K562 (cell line): ENCODE measurements at regions not wholly inside any gene's neighbourhood (a gene's known extent, or its start where the extent isn't known, plus 50 kb on each side); places are given as distances from the start of the nearest gene placed in this dataset.

Experiments
- ATAC-seq: fragments of 200-7000 bp; cut with Tn5 transposase; 3 replicates; pipeline ENCODE4 v1.9.1; 2020; ENCODE audit warnings: moderate library complexity
- BruUV-seq: library from RNA; stranded (reverse); fragments of 400-500 nt; replicated peaks from 2 replicates; lab custom pipeline; 2021; lab: Mats Ljungman, UMichigan
- CTCF ChIA-PET: fragments of 300-600 bp; formaldehyde crosslinking; extraction: SDS; loops from one replicate; lab custom pipeline; 2021; ENCODE audit warnings: low intra/inter-chr PET ratio; lab: Yijun Ruan, JAX
- POLR2A ChIA-PET: fragments of 300-600, 350-650 bp; sonication (Branson Sonifier 250); formaldehyde crosslinking; extraction: SDS; loops from one replicate; lab custom pipeline; 2021; ENCODE audit warnings: antibody characterized with exemption, inconsistent platforms; lab: Yijun Ruan, JAX
- DNase-seq, 4 experiments: peaks; one replicate each; pipeline versions ENCODE4 v3.0.0 to v3.0.0-alpha.2; 2011 to 2018; ENCODE audit warnings: low spot score in 3 of 4, mixed read lengths in 3 of 4; ENCODE audit errors: extremely low read depth in 1 of 4
- FAIRE-seq: peaks from 2 replicates; lab custom pipeline; 2011; peaks lifted over from hg19 to GRCh38; lab: Jason Lieb, UNC
- H2AFZ ChIP-seq: 2 replicates; pipeline ENCODE4 v1.6.0; 2011; ENCODE audit warnings: low read depth, low read length, control low read depth, inconsistent platforms
- H3K27ac ChIP-seq: fragments of 200-600 bp; 3 replicates; pipeline ENCODE4 v1.8.0; 2011; ENCODE audit warnings: low read depth, mild to moderate bottlenecking, control low read depth, inconsistent platforms, low read length, moderate library complexity, mixed read lengths; ENCODE audit errors: extremely low read depth
- H3K27me3 ChIP-seq, 2 experiments: fragments of 300-600 bp in 1 of 2; 2 replicates in 1 of 2; 3 replicates in 1 of 2; pipeline versions ENCODE4 v1.6.0 to v1.8.0; 2011; ENCODE audit warnings: inconsistent platforms in 2 of 2, low read length in 2 of 2, mild to moderate bottlenecking in 1 of 2, mixed read lengths in 1 of 2, moderate library complexity in 1 of 2; ENCODE audit not compliant: control insufficient read depth in 2 of 2, insufficient read depth in 2 of 2
- H3K36me3 ChIP-seq: fragments of 300-600 bp; 3 replicates; pipeline ENCODE4 v1.8.0; 2011; ENCODE audit warnings: mild to moderate bottlenecking, low read length, inconsistent platforms; ENCODE audit not compliant: control insufficient read depth, insufficient read depth
- H3K4me1 ChIP-seq, 2 experiments: fragments of 200-600 bp in 1 of 2; replicated peaks in 1 of 2; 2 replicates in 1 of 2; 3 replicates in 1 of 2; pipeline versions ENCODE4 v1.5.1 to v1.8.0; 2011; ENCODE audit warnings: inconsistent platforms in 2 of 2, low read length in 2 of 2, mild to moderate bottlenecking in 1 of 2, mixed read lengths in 1 of 2, moderate library complexity in 1 of 2; ENCODE audit not compliant: control insufficient read depth in 2 of 2, insufficient read depth in 2 of 2
- H3K4me2 ChIP-seq: 2 replicates; pipeline ENCODE4 v1.6.1; 2011; ENCODE audit warnings: low read length, control low read depth, inconsistent platforms, mixed read lengths; ENCODE audit not compliant: insufficient read depth
- H3K4me3 ChIP-seq: fragments of 200-600 bp; sonication (generic), shearing (Covaris generic); 2 replicates; pipeline ENCODE4 v1.5.1; 2016; ENCODE audit warnings: control low read depth, inconsistent platforms
- H3K79me2 ChIP-seq: fragments of 200-600 bp; 3 replicates; pipeline ENCODE4 v1.8.0; 2011; ENCODE audit warnings: low read length, inconsistent platforms; ENCODE audit not compliant: control insufficient read depth, insufficient read depth
- H3K9ac ChIP-seq, 2 experiments: 2 replicates each; pipeline versions ENCODE4 v1.6.0 to v1.6.1; 2011; ENCODE audit warnings: low read depth in 2 of 2, low read length in 2 of 2, control low read depth in 1 of 2, inconsistent platforms in 1 of 2, mild to moderate bottlenecking in 1 of 2, mixed read lengths in 1 of 2; ENCODE audit not compliant: insufficient read depth in 1 of 2
- H3K9me1 ChIP-seq: one replicate; pipeline ENCODE4 v1.6.0; 2011; ENCODE audit warnings: inconsistent platforms, mild to moderate bottlenecking, low read length, moderate library complexity; ENCODE audit not compliant: control insufficient read depth, insufficient read depth
- H3K9me3 ChIP-seq: replicated peaks from 2 replicates; pipeline ENCODE4 v1.5.1; 2011; ENCODE audit warnings: low read depth, low read length, inconsistent platforms; ENCODE audit not compliant: control insufficient read depth, insufficient read depth
- H4K20me1 ChIP-seq: replicated peaks from 2 replicates; pipeline ENCODE4 v1.6.1; 2011; ENCODE audit warnings: low read length, inconsistent platforms, mixed read lengths; ENCODE audit not compliant: control insufficient read depth, insufficient read depth
- CHD1 ChIP-seq: fragments of 200-600 bp; sonication (generic); IDR thresholded peaks from one replicate; pipeline ENCODE4 v1.6.1; 2012; ENCODE audit warnings: mild to moderate bottlenecking, moderate library complexity, low read length, inconsistent platforms
- IRF2 ChIP-seq: sonication (generic); formaldehyde crosslinking; IDR thresholded peaks from 2 replicates; pipeline ENCODE4 v1.8.1; 2022; ENCODE audit warnings: mild to moderate bottlenecking, missing genetic modification reagents
- KDM4B ChIP-seq, 2 experiments: fragments of 450-650 bp in 1 of 2; sonication (generic) in 1 of 2; IDR thresholded peaks; 2 replicates each; pipeline ENCODE4 v1.6.1; 2016 to 2017; ENCODE audit warnings: borderline replicate concordance in 2 of 2, antibody characterized with exemption in 1 of 2, low read depth in 1 of 2, mild to moderate bottlenecking in 1 of 2
- RBM14 ChIP-seq: fragments of 200-400 bp; formaldehyde crosslinking; IDR thresholded peaks from 2 replicates; pipeline ENCODE4 v1.6.1; 2018; ENCODE audit warnings: low read depth, mild to moderate bottlenecking, low read length, moderate library complexity, borderline replicate concordance; ENCODE audit not compliant: insufficient read depth
- RUNX1 ChIP-seq: sonication (generic); IDR thresholded peaks from 2 replicates; pipeline ENCODE4 v1.6.1; 2016; ENCODE audit warnings: antibody characterized with exemption, low read depth
- ZNF785 ChIP-seq: fragments of 250-450 bp; sonication (Bioruptor Pico); IDR thresholded peaks from 2 replicates; pipeline ENCODE4 v1.4.0; 2020; ENCODE audit warnings: mild to moderate bottlenecking
- WGBS: fragments of 100-300 bp; shearing (Covaris generic); methylation state at CpG from one replicate; pipeline ENCODE4 v1.1.6; 2016; ENCODE audit warnings: low coverage, mixed read lengths; ENCODE audit not compliant: insufficient coverage; ENCODE audit errors: missing lambda C conversion rate; 5-methylcytosine and 5-hydroxymethylcytosine counted together
- in situ Hi-C: fragments of 300-500 bp; cut with MboI; formaldehyde crosslinking; loops from 4 replicates; pipeline ENCODE4 v1.15.0; 2018; ENCODE audit warnings: inconsistent platforms, mixed read lengths
- intact Hi-C: fragments of 100-400 bp; cut with micrococcal nuclease; formaldehyde crosslinking; loops from 2 replicates; pipeline ENCODE4 v1.14.2; 2022

DNA sequence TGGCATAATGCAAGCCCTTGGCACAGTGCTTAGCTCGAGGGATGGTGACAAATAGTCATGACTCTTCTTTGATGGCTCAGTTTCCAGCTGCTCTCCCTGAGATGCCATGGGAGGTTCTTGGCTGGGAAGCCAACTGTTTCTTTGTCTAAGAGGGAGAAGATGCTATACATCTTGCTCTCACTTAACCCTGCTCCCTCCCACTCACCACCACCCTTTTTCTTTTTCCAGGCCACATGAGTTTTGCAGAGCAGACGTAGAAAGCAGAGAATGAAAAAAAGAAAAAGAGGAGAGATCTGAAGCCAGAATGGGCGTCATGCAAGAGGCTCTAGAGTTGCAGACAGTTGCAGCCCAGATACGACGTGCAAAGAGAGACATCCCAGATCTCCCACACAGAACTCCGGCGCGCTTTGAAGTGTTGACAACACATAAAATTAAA is 160.5 kb downstream of the FGF18 start:
- POLR2A ChIA-PET = no interaction called here
- Histone ChIP-seq H3K36me3 (no peaks in the 10 kb centered on the region), H3K27ac (no peak overlapping the region), H3K27me3 (peaks cover 14 to 45% of the 10 kb centered on the region in 2 experiments; a peak in 3 of 5 replicates), H3K79me2 (no peaks in the 10 kb centered on the region), H3K4me3 (no peak overlapping the region), H4K20me1 (0 out of 2 replicates have a peak, but pooled peaks cover 5% of the 10 kb centered on the region), H3K9me1 (no peaks in the 10 kb centered on the region), H2AFZ (no peak overlapping the region), H3K9ac (no peak overlapping the region), H3K4me2 (no peak overlapping the region), H3K4me1 (no peaks in the 10 kb centered on the region), H3K9me3 (no peaks in the 10 kb centered on the region)
- WGBS = 0% methylated on average over 8 of the region's 8 CpGs
- no TSS peak for BruUV-seq
- TF ChIP-seq CHD1 = no peak
- no peak for TF ChIP-seq KDM4B (IDR thresholded peaks at IDR 0.05; ENCODE audit: borderline replicate concordance in 2 of 2, low read depth in 1 of 2)
- TF ChIP-seq ZNF785 (CRISPR knock-in tag) = no peak
- no peak for TF ChIP-seq RBM14
- no peak for TF ChIP-seq RUNX1
- TF ChIP-seq IRF2 = no peak
- CTCF ChIA-PET = no interaction called here
- FAIRE-seq = no peak
- no peak for ATAC-seq
- no peak for DNase-seq
- in situ Hi-C loops = no loop called here
- intact Hi-C loops = no loop called here
